SJCRH30 (cell line): ENCODE measurements at regions not wholly inside any gene's neighbourhood (a gene's known extent, or its start where the extent isn't known, plus 50 kb on each side); places are given as distances from the start of the nearest gene placed in this dataset.
A peak's percentile ranks its signal among the peaks of the same experiment; 100 is the strongest.
"Not testable (repeated sequence)": the region's sequence is repeated elsewhere in the genome, so short reads cannot be mapped to it uniquely, and the experiment has no call there.

Source experiments
- DNase-seq, 2 experiments: peaks; one replicate each; pipeline ENCODE4 v3.0.0-alpha.2; 2015 to 2020
- H3K27ac ChIP-seq: fragments of 250-450 bp; sonication (Bioruptor Pico); 2 replicates; pipeline ENCODE4 v1.5.1; 2020; ENCODE audit warnings: mild to moderate bottlenecking, moderate library complexity
- H3K27me3 ChIP-seq: fragments of 250-450 bp; sonication (Bioruptor Pico); 2 replicates; pipeline ENCODE4 v1.5.1; 2020; ENCODE audit warnings: mild to moderate bottlenecking, moderate library complexity
- H3K36me3 ChIP-seq: fragments of 250-450 bp; sonication (Bioruptor Pico); 2 replicates; pipeline ENCODE4 v1.5.1; 2020; ENCODE audit warnings: mild to moderate bottlenecking, moderate library complexity
- H3K4me1 ChIP-seq: fragments of 250-450 bp; sonication (Bioruptor Pico); 2 replicates; pipeline ENCODE4 v1.5.1; 2020; ENCODE audit warnings: mild to moderate bottlenecking, moderate library complexity
- H3K4me3 ChIP-seq: fragments of 250-450 bp; sonication (Bioruptor Pico); 2 replicates; pipeline ENCODE4 v1.5.1; 2020; ENCODE audit warnings: mild to moderate bottlenecking, moderate library complexity
- H3K9me3 ChIP-seq: fragments of 250-450 bp; sonication (Bioruptor Pico); replicated peaks from 2 replicates; pipeline ENCODE4 v1.5.1; 2020; ENCODE audit warnings: mild to moderate bottlenecking, moderate library complexity

- H3K27ac ChIP-seq = no peak overlapping the region
These were observed 118.3 kb downstream of the SEM1 start for GRCh38 chr7:96591159-96591899.

DNA sequence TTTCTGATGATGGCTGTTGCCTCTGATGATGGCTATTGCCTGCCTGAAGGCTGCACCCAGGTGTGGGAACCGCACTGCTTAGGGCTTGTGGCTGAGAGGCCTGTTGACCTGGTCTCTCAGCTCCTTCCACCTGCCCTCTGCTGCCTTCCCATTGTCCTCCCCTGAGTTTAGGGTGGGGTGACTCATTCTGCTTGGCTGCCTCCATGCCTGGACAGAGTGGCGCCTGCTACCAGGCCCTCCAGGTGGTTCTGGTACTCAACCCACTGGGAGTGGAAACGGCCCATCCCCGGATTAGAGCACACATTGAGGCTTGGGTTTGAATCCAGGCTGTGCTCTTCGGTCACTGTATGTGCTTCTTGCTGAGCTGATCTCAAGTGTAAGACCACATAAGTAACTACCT is 120.6 kb downstream of the SEM1 start:
- Histone ChIP-seq H3K27ac (no peak overlapping the region), H3K4me1 (no peaks in the 10 kb centered on the region), H3K9me3 (no peaks in the 10 kb centered on the region), H3K36me3 (no peaks in the 10 kb centered on the region), H3K27me3 (no peaks in the 10 kb centered on the region), H3K4me3 (no peak overlapping the region)
- no peak for DNase-seq

More at GRCh38 chr7:96591159-96591899, 118.3 kb downstream of the SEM1 start:
- DNase-seq = no peak
- Histone ChIP-seq H3K27me3 (no peaks in the 10 kb centered on the region), H3K4me3 (no peak overlapping the region), H3K4me1 (peaks cover under 1% of the 10 kb centered on the region; the same call in 1 of the 2 replicates), H3K9me3 (no peaks in the 10 kb centered on the region), H3K36me3 (no peaks in the 10 kb centered on the region)

DNA sequence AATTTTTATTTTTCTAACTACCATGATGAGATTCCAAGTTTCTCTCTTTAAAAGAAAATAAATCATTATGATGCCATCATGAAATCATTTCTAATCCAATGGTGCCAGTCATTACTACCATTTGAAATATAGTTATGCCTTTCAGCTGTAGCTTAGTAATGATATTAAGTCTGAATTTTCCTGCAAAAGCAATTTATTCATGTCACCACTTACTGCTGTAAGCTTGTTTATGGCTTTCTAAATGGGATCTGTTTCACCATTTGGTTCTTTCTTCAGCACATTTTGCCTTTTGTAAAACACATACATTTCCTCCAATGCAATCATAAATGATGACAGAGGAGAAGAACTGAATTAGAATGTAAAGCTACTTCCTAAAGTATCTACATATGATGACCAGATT is 130.5 kb downstream of the SEM1 start:
- Histone ChIP-seq H3K27ac (no peak overlapping the region), H3K4me3 (no peak overlapping the region), H3K36me3 (no peaks in the 10 kb centered on the region), H3K9me3 (no peaks in the 10 kb centered on the region), H3K27me3 (no peaks in the 10 kb centered on the region), H3K4me1 (no peaks in the 10 kb centered on the region)
- DNase-seq = no peak

DNA sequence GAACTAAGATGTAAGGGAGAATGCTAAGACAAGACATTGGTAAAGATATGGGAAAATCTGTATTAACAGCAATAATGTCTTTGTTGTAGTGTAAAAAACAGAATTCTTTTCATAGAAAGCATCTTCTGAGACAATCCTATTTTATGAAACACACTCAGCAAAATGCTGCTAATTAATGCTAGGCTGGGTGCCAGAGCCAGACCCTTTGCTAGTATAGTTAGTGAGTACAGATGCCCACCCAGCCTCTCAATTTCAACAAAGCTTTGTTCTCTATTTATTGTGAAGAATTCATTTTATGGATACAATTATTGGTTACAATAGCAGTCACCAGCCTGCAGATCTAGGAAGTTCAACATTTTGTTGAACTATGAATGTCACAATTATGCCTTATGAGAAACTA is 131.0 kb downstream of the SEM1 start:
- no peak overlapping the region for H3K27ac ChIP-seq
- no peak overlapping the region for H3K4me3 ChIP-seq
- H3K9me3 ChIP-seq = no peaks in the 10 kb centered on the region
- no peak for DNase-seq
- no peaks in the 10 kb centered on the region for H3K36me3 ChIP-seq
- H3K4me1 ChIP-seq = no peaks in the 10 kb centered on the region
- no peaks in the 10 kb centered on the region for H3K27me3 ChIP-seq

DNA sequence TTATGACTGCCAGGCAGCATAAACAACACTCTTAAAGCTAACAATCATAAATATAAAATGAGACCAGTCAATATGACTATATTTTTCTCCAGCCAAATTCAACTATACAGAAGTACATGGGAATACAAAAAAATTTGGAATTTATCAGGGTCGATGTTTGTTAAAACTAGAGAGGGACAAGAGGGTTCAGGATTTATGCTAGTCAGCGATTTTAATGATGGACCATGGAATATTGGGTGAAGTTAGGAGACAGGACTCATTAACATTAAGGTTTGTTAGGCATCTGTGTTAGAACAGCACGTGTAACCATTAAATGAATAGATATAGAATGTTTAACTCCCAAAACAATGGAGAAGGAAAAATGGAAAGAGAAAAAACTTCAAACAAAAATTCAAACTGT is 146.2 kb downstream of the SEM1 start:
- no peaks in the 10 kb centered on the region for H3K36me3 ChIP-seq
- no peak overlapping the region for H3K27ac ChIP-seq
- no peak overlapping the region for H3K4me3 ChIP-seq
- no peaks in the 10 kb centered on the region for H3K27me3 ChIP-seq
- no peaks in the 10 kb centered on the region for H3K4me1 ChIP-seq
- no peak for DNase-seq
- no peaks in the 10 kb centered on the region; the same call in 1 of the 2 replicates for H3K9me3 ChIP-seq

DNA sequence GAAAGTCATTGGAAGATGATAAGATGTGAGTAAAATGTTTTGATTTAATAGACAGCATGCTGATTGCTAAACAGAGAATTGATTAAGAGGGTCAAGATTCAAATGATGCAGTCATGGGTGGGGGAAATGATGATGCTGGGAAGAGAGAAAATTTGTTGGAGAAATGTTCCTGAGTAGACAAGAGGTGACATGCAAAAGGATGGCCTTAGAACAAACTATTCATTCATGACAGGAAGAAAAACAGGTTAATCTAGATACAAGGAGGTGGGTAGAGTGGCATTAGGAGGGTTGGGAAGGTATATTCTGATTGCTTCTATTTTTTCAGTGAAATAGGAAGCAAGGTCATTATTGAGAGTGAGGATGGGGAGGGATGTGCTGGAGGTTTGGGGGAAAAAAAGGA is 146.7 kb downstream of the SEM1 start:
- no peaks in the 10 kb centered on the region; the same call in 1 of the 2 replicates for H3K9me3 ChIP-seq
- H3K4me1 ChIP-seq = no peaks in the 10 kb centered on the region
- H3K36me3 ChIP-seq = no peaks in the 10 kb centered on the region
- no peak for DNase-seq
- H3K4me3 ChIP-seq = no peak overlapping the region
- no peaks in the 10 kb centered on the region for H3K27me3 ChIP-seq
- H3K27ac ChIP-seq = no peak overlapping the region

- Histone ChIP-seq H3K27ac (no peak overlapping the region), H3K4me1 (no peaks in the 10 kb centered on the region), H3K36me3 (no peaks in the 10 kb centered on the region), H3K27me3 (no peaks in the 10 kb centered on the region), H3K9me3 (no peaks in the 10 kb centered on the region; the same call in 1 of the 2 replicates), H3K4me3 (no peak overlapping the region)
- DNase-seq = no peak
These were observed 147.2 kb downstream of the SEM1 start for GRCh38 chr7:96562458-96562857.

- no peaks in the 10 kb centered on the region for H3K4me1 ChIP-seq
- H3K36me3 ChIP-seq = no peaks in the 10 kb centered on the region
- no peak for DNase-seq
- H3K27me3 ChIP-seq = no peaks in the 10 kb centered on the region
- no peaks in the 10 kb centered on the region; the same call in 1 of the 2 replicates for H3K9me3 ChIP-seq
- H3K4me3 ChIP-seq = no peak overlapping the region
- no peak overlapping the region for H3K27ac ChIP-seq
These were observed 147.8 kb downstream of the SEM1 start for GRCh38 chr7:96561892-96562291.

DNA sequence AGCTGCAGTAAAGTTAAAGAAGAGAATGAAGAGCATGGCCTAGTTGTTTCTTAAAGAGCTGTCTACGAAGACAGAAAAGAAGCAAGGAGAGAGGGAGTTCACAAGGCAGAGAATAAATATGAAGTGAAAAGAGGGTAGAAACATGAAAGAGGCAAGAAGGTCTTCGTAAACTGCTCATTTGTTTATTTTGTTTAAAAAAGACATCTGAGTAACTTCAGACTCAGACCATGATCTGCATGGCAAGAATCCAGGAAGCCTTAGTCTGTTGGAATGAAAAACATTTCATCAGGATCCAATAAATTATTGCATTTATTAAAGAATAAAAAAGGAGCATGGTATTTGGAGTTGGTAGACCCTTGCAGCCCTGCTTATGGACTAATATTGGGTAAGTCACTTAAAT is 151.1 kb downstream of the SEM1 start:
- Histone ChIP-seq H3K36me3 (no peaks in the 10 kb centered on the region), H3K9me3 (no peaks in the 10 kb centered on the region; the same call in 1 of the 2 replicates), H3K4me3 (no peak overlapping the region), H3K27me3 (no peaks in the 10 kb centered on the region), H3K27ac (no peak overlapping the region), H3K4me1 (no peaks in the 10 kb centered on the region)
- no peak for DNase-seq

- Histone ChIP-seq H3K4me3 (no peak overlapping the region), H3K36me3 (no peaks in the 10 kb centered on the region), H3K27me3 (no peaks in the 10 kb centered on the region), H3K9me3 (no peaks in the 10 kb centered on the region; the same call in 1 of the 2 replicates), H3K4me1 (no peaks in the 10 kb centered on the region), H3K27ac (no peak overlapping the region)
- no peak for DNase-seq
These were observed 151.6 kb downstream of the SEM1 start for GRCh38 chr7:96558093-96558492.

DNA sequence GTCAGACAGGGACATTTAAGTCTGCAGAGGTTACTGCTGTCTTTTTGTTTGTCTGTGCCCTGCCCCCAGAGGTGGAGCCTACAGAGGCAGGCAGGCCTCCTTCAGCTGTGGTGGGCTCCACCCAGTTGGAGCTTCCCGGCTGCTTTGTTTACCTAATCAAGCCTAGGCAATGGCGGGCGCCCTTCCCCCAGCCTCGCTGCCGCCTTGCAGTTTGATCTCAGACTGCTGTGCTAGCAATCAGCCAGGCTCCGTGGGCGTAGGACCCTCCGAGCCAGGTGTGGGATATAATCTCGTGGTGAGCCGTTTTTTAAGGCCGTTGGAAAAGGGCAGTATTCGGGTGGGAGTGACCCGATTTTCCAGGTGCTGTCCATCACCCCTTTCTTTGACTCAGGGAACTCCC is 152.0 kb downstream of the SEM1 start:
- not testable (repeated sequence) for H3K36me3 ChIP-seq, H3K4me3 ChIP-seq, DNase-seq, H3K27ac ChIP-seq, H3K4me1 ChIP-seq, H3K27me3 ChIP-seq, H3K9me3 ChIP-seq

GRCh38 chr7:96548664-96549063 is 161.0 kb downstream of the SEM1 start:
- no peak overlapping the region for H3K27ac ChIP-seq
- H3K4me3 ChIP-seq = no peak overlapping the region
- no peaks in the 10 kb centered on the region for H3K4me1 ChIP-seq
- no peaks in the 10 kb centered on the region for H3K9me3 ChIP-seq
- H3K27me3 ChIP-seq = no peaks in the 10 kb centered on the region
- H3K36me3 ChIP-seq = no peaks in the 10 kb centered on the region
- peak in 1 of 2 experiments; percentile 14 for DNase-seq

GRCh38 chr7:96547371-96547811 is 162.3 kb downstream of the SEM1 start:
- Histone ChIP-seq H3K4me1 (no peaks in the 10 kb centered on the region), H3K9me3 (no peaks in the 10 kb centered on the region), H3K27ac (no peak overlapping the region), H3K4me3 (no peak overlapping the region), H3K27me3 (no peaks in the 10 kb centered on the region), H3K36me3 (no peaks in the 10 kb centered on the region)
- no peak for DNase-seq

- no peaks in the 10 kb centered on the region for H3K27me3 ChIP-seq
- no peak overlapping the region for H3K27ac ChIP-seq
- no peaks in the 10 kb centered on the region for H3K36me3 ChIP-seq
- no peak for DNase-seq
- no peak overlapping the region for H3K4me3 ChIP-seq
- no peaks in the 10 kb centered on the region for H3K4me1 ChIP-seq
- H3K9me3 ChIP-seq = no peaks in the 10 kb centered on the region
These were observed 163.2 kb downstream of the SEM1 start for GRCh38 chr7:96546426-96546825.

GRCh38 chr7:96539471-96539870 is 170.2 kb downstream of the SEM1 start:
- Histone ChIP-seq H3K36me3 (no peaks in the 10 kb centered on the region), H3K27me3 (no peaks in the 10 kb centered on the region), H3K27ac (no peak overlapping the region), H3K4me3 (no peak overlapping the region), H3K4me1 (no peaks in the 10 kb centered on the region), H3K9me3 (no peaks in the 10 kb centered on the region)
- DNase-seq = no peak

DNA sequence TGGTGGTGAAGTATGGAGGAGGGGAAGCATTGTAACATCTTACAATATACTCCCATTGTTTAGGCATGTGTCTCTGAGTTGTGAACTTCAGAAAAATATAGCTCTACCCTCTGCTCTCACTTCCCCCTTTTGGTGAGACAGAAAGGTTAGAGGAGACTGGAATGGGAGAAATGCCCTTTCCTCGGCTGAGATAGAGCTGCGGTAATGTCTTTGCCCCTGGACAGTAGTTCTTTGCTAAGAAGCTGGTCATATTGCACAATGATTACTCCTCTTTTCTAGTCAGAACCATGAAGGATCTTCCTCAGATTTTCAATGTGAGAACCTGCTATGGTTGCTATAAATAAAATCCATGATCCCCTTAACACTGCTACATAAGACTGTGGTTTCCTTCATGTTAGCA is 171.0 kb downstream of the SEM1 start:
- H3K4me3 ChIP-seq = no peak overlapping the region
- no peaks in the 10 kb centered on the region for H3K36me3 ChIP-seq
- no peak overlapping the region for H3K27ac ChIP-seq
- H3K27me3 ChIP-seq = no peaks in the 10 kb centered on the region
- no peak for DNase-seq
- H3K4me1 ChIP-seq = no peaks in the 10 kb centered on the region
- H3K9me3 ChIP-seq = no peaks in the 10 kb centered on the region
